ENCODE measurements at regions not wholly inside any gene's neighbourhood (a gene's known extent, or its start where the extent isn't known, plus 50 kb on each side); places are given as distances from the start of the nearest gene placed in this dataset.
"Not testable (repeated sequence)": the region's sequence is repeated elsewhere in the genome, so short reads cannot be mapped to it uniquely, and the experiment has no call there.

DNA sequence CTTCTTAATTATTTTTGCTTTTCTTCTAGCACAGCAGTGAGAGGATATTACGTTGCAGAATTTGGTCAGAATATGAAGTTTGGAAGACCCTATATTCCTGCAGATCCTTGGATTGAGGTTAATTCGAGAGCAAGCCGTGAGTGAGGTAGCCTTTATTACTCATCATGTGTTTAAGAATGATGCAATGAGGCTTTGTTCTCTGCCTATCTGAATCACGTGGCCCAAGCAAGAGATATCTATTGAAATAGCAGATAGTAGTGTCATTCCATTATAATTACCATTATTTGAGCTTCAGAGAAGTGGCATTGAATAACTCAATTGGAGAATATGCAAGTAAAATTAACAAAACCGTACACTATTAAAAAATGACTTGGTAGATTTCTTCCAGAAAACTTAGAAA is 641.1 kb downstream of the TMEM182 start:
- TF ChIP-seq, protein P1, sequence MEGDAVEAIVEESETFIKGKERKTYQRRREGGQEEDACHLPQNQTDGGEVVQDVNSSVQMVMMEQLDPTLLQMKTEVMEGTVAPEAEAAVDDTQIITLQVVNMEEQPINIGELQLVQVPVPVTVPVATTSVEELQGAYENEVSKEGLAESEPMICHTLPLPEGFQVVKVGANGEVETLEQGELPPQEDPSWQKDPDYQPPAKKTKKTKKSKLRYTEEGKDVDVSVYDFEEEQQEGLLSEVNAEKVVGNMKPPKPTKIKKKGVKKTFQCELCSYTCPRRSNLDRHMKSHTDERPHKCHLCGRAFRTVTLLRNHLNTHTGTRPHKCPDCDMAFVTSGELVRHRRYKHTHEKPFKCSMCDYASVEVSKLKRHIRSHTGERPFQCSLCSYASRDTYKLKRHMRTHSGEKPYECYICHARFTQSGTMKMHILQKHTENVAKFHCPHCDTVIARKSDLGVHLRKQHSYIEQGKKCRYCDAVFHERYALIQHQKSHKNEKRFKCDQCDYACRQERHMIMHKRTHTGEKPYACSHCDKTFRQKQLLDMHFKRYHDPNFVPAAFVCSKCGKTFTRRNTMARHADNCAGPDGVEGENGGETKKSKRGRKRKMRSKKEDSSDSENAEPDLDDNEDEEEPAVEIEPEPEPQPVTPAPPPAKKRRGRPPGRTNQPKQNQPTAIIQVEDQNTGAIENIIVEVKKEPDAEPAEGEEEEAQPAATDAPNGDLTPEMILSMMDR (IDR thresholded peaks at IDR 0.05; ENCODE audit: insufficient read depth, low read depth, low read length, missing control alignments) = no peak
- DNase-seq (ENCODE audit: low read depth) = no peak
- no peak overlapping the region for H3K4me3 ChIP-seq (ENCODE audit: low read length)

- DNase-seq (ENCODE audit: low read depth); H3K4me3 ChIP-seq (ENCODE audit: low read length): not testable (repeated sequence)
Measured at GRCh38 chr2:103403388-103403787, 641.6 kb downstream of the TMEM182 start.

DNA sequence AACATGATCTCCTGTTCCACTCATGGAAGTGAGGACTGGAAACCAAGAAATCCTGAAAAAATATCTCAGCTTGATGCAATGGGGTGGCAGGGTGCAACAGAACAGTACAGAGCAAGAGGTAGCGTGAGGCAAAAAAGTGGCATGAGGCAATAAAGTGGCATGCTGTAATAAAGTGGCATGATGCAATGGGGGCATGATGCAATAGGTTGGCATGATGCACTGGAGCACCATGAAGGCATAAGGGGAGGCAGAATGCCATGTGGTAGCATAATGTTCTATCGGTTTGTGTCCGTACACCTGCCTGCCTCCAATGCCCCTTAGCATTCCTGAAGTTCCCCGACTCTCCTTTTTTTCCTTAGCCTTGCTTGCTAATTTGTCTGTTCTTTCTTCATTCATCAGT is 648.4 kb downstream of the TMEM182 start:
- H3K4me3 ChIP-seq (ENCODE audit: low read length) = no peak overlapping the region
- DNase-seq (ENCODE audit: low read depth) = no peak
- TF ChIP-seq, protein P1 (IDR thresholded peaks at IDR 0.05; ENCODE audit: insufficient read depth, low read depth, low read length, missing control alignments) = no peak

DNA sequence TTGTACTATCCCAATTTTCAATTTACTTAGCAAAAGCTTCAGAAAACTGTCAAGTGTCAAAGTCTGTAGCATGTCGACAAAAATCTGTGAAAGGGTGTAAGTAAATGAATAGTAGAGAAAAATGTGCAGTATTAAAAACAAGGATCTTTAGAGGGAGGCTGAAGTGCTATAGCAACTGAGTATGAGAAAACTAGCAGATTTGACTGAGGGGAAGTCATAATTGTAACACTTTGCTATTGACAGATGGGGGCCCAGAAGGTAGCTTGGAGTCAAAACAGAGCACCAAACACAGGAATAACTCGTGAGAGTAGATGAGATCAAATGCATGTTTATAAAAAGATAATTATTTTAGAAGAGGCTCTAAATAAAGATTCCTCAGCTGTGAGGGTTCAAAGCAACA is 657.7 kb downstream of the TMEM182 start:
- TF ChIP-seq, protein P1 (IDR thresholded peaks at IDR 0.05; ENCODE audit: insufficient read depth, low read depth, low read length, missing control alignments) = no peak
- DNase-seq (ENCODE audit: low read depth) = no peak
- H3K4me3 ChIP-seq (ENCODE audit: low read length) = no peak overlapping the region

- no peak for DNase-seq (ENCODE audit: low read depth)
- TF ChIP-seq, protein P1 (IDR thresholded peaks at IDR 0.05; ENCODE audit: insufficient read depth, low read depth, low read length, missing control alignments) = no peak
Measured at GRCh38 chr2:103423100-103423499, 661.3 kb downstream of the TMEM182 start.

GRCh38 chr2:103427567-103427966 is 665.7 kb downstream of the TMEM182 start:
- TF ChIP-seq, protein P1 (IDR thresholded peaks at IDR 0.05; ENCODE audit: insufficient read depth, low read depth, low read length, missing control alignments) = no peak
- DNase-seq (ENCODE audit: low read depth) = no peak
- H3K4me3 ChIP-seq (ENCODE audit: low read length) = no peak overlapping the region

More at GRCh38 chr2:103423100-103423499, 661.3 kb downstream of the TMEM182 start:
- no peak overlapping the region for H3K4me3 ChIP-seq (ENCODE audit: low read length)

GRCh38 chr2:103430191-103430590 is 668.4 kb downstream of the TMEM182 start:
- no peak overlapping the region for H3K4me3 ChIP-seq (ENCODE audit: low read length)
- TF ChIP-seq, protein P1 (IDR thresholded peaks at IDR 0.05; ENCODE audit: insufficient read depth, low read depth, low read length, missing control alignments) = no peak
- DNase-seq (ENCODE audit: low read depth) = no peak
